Astrocyte of the spinal cord (primary cell): ENCODE measurements at regions not wholly inside any gene's neighbourhood (a gene's known extent, or its start where the extent isn't known, plus 50 kb on each side); places are given as distances from the start of the nearest gene placed in this dataset.
"Not testable (repeated sequence)": the region's sequence is repeated elsewhere in the genome, so short reads cannot be mapped to it uniquely, and the experiment has no call there.

ENCODE experiments used
- DNase-seq: peaks from one replicate; pipeline ENCODE4 v3.0.0; 2011; ENCODE audit warnings: low read depth, low spot score
- H3K4me3 ChIP-seq: 2 replicates; pipeline ENCODE4 v1.5.1; 2011; ENCODE audit warnings: low read depth, mild to moderate bottlenecking, low read length, moderate library complexity
- CTCF ChIP-seq: IDR thresholded peaks from 2 replicates; pipeline ENCODE4 v1.5.1; 2012; ENCODE audit warnings: low read depth, mild to moderate bottlenecking, low read length, inconsistent platforms
- in situ Hi-C: cut with HindIII; loops from 2 replicates; pipeline ENCODE4 v1.10.0; 2017; ENCODE audit warnings: low sequenced_read_pairs

- no peak for TF ChIP-seq CTCF
- no peak for DNase-seq
- in situ Hi-C loops: no loop called here
- no peak overlapping the region for H3K4me3 ChIP-seq
These were observed 107.4 kb upstream of the GRM7 start for GRCh38 chr3:6753536-6753935.

- DNase-seq, H3K4me3 ChIP-seq, in situ Hi-C loops: not testable (repeated sequence)
These were observed 91.2 kb upstream of the GRM7 start for GRCh38 chr3:6769532-6770396.

GRCh38 chr3:6770397-6770690 lies 90.6 kb upstream of the GRM7 start:
- H3K4me3 ChIP-seq: no peak overlapping the region
- in situ Hi-C loops: no loop called here
- TF ChIP-seq CTCF: no peak
- no peak for DNase-seq

GRCh38 chr3:6771171-6771570 lies 89.7 kb upstream of the GRM7 start:
- in situ Hi-C loops: no loop called here
- H3K4me3 ChIP-seq: no peak overlapping the region
- no peak for TF ChIP-seq CTCF
- no peak for DNase-seq

GRCh38 chr3:6779140-6779539 lies 81.8 kb upstream of the GRM7 start:
- in situ Hi-C loops: no loop called here
- no peak overlapping the region for H3K4me3 ChIP-seq
- TF ChIP-seq CTCF: no peak
- no peak for DNase-seq

- no peak for TF ChIP-seq CTCF
- no peak overlapping the region for H3K4me3 ChIP-seq
- in situ Hi-C loops: no loop called here
- peak; percentile 9 for DNase-seq
These were observed 79.8 kb upstream of the GRM7 start for GRCh38 chr3:6781092-6781491.

GRCh38 chr3:6785726-6786125 lies 75.2 kb upstream of the GRM7 start:
- in situ Hi-C loops: no loop called here
- peak; percentile 42 for DNase-seq
- no peak overlapping the region for H3K4me3 ChIP-seq
- no peak for TF ChIP-seq CTCF
